GM12872 (cell line): ENCODE measurements at regions not wholly inside any gene's neighbourhood (a gene's known extent, or its start where the extent isn't known, plus 50 kb on each side); places are given as distances from the start of the nearest gene placed in this dataset.

Source experiments
- CTCF ChIP-seq: IDR thresholded peaks from 3 replicates; pipeline ENCODE4 v1.5.1; 2011; ENCODE audit warnings: low read depth, mild to moderate bottlenecking, low read length, moderate library complexity; ENCODE audit not compliant: insufficient read depth

- no peak for TF ChIP-seq CTCF
Measured at GRCh38 chr13:71303144-71303543, 563.9 kb downstream of the DACH1 start.

GRCh38 chr13:71300602-71301001 is 566.4 kb downstream of the DACH1 start:
- no peak for TF ChIP-seq CTCF

GRCh38 chr13:71291842-71292146 is 575.2 kb downstream of the DACH1 start:
- TF ChIP-seq CTCF, result no peak

GRCh38 chr13:71290963-71291841 is 575.8 kb downstream of the DACH1 start:
- TF ChIP-seq CTCF, result no peak

- TF ChIP-seq CTCF, result peak; percentile 28; the same call in 1 of the 3 replicates
Measured at GRCh38 chr13:71285700-71286099, 581.3 kb downstream of the DACH1 start.

- no peak for TF ChIP-seq CTCF
Measured at GRCh38 chr13:71278512-71278911, 588.5 kb downstream of the DACH1 start.

- TF ChIP-seq CTCF, result no peak
Measured at GRCh38 chr13:71274923-71275608, 591.9 kb downstream of the DACH1 start.
